Activated T-helper 17 cell treated with anti-CD3 and anti-CD28 coated beads, Interleukin-2, amount 50 U/mL, for 72 hours (primary cell): ENCODE measurements at regions not wholly inside any gene's neighbourhood (a gene's known extent, or its start where the extent isn't known, plus 50 kb on each side); places are given as distances from the start of the nearest gene placed in this dataset.
"Not testable (repeated sequence)": the region's sequence is repeated elsewhere in the genome, so short reads cannot be mapped to it uniquely, and the experiment has no call there.

Experiments
- ATAC-seq: fragments of 150-1000 bp; cut with Tn5 transposase; replicated peaks from 2 replicates; pipeline ENCODE4 v1.10.0; 2021; ENCODE audit warnings: mild to moderate bottlenecking, moderate library complexity
- H3K27ac Mint-ChIP-seq: one replicate; pipeline ENCODE4 v1.8.0; 2022; ENCODE audit warnings: mixed read lengths
- H3K27me3 Mint-ChIP-seq: one replicate; pipeline ENCODE4 v1.8.0; 2022; ENCODE audit warnings: mixed read lengths
- H3K36me3 Mint-ChIP-seq: one replicate; pipeline ENCODE4 v1.8.0; 2022; ENCODE audit warnings: low read depth, mild to moderate bottlenecking, mixed read lengths
- H3K4me1 Mint-ChIP-seq: one replicate; pipeline ENCODE4 v1.8.0; 2022; ENCODE audit warnings: mixed read lengths
- H3K4me3 Mint-ChIP-seq: one replicate; pipeline ENCODE4 v1.8.0; 2022; ENCODE audit warnings: mild to moderate bottlenecking, mixed read lengths
- H3K9me3 Mint-ChIP-seq: one replicate; pipeline ENCODE4 v1.8.0; 2022; ENCODE audit warnings: mixed read lengths

DNA sequence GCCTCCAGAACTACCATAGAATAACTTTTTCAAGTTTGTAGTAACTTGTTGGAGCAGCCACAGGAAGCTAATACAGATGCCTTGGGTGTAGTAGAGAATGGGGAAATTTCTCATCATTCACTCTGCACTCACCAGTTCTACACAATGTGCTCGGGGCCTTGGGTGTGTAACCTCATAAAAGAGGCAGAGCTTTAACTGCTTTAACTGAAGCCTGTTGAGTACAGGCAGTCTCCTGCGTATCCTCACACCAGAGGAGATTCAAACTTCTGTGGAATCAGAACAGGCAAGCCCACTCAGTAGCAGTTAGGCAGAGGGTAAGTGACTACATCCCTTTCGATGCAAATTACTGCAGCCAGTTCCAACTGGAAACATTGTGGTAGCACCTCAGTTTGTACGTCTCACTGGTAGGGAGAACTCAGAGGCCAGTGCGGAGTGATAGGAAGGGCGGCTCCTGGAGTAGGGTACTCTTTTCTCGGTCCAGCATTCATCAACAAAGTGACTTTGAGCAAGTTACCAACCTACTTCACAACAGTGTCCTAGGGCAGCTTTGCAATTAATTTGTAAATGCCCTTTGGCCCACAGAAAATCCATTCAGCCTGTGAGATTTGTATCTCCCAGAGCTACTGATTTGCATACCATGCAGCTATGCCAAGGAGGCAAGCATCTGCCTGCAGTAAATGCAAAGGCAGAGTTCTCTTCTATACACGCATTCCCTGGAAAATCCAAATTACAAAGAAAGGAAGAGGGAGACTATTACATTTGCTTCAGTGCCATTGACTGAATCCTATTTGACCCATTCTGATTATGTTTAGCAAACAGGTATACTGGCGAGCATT is 904.3 kb downstream of the DIAPH3 start:
- Mint-ChIP-seq H3K4me3 (no peak overlapping the region), H3K9me3 (no peaks in the 10 kb centered on the region), H3K27ac (no peak overlapping the region), H3K27me3 (peaks cover 12% of the 10 kb centered on the region), H3K36me3 (no peaks in the 10 kb centered on the region), H3K4me1 (no peaks in the 10 kb centered on the region)
- no peak for ATAC-seq

DNA sequence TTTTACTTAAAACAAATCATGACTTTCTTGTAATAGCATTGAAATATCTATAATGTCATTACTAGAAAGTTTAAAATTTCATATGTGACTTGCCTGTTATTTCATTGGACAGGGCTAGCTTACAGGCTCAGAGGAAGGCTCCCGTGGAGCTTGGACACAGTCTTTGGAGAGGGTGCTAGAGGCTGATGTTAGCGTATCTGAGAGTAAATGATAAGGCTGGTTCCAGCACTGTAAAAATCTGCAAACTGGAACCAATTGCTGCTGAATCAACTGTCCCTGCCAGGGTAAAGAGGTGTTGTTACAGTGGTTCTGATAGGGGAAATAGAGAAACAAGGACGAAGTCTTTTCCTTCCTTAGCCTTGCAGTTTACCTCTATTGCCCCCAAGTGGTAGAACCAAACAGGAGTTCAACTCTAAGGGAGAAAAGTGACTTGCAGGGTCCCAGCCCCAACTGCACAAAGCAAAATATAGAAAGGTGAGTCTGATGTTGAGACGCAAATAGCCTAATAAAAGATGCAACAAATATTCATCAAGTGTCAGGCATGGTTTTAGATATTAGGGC is 901.7 kb downstream of the DIAPH3 start:
- H3K36me3 Mint-ChIP-seq, result no peaks in the 10 kb centered on the region

DNA sequence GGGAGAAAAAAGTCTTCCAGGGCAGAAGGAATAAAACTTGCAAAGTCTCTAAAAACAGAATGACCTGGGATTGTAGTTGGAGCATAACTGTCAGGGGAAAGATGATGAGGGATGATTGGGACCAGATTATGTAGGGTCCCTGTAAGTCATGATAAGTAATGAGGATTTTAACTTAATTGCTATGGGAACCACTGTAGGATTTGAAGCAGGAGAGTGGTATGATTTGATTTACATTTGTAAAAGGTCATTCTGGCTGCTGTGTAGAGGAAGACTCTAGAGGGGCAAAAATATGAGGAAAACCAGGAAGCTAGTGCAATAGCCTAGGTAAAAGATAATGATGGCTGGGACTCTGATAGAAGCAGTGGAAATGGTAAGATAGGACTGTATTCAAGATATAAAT is 900.2 kb downstream of the DIAPH3 start:
- Mint-ChIP-seq H3K27ac (no peak overlapping the region), H3K36me3 (no peaks in the 10 kb centered on the region), H3K4me1 (no peaks in the 10 kb centered on the region), H3K4me3 (no peak overlapping the region), H3K9me3 (no peaks in the 10 kb centered on the region), H3K27me3 (peaks cover 13% of the 10 kb centered on the region)
- ATAC-seq, result no peak

More for the DNA sequence above, 901.7 kb downstream of the DIAPH3 start:
- H3K9me3 Mint-ChIP-seq, result no peaks in the 10 kb centered on the region
- H3K4me1 Mint-ChIP-seq, result no peaks in the 10 kb centered on the region
- H3K27me3 Mint-ChIP-seq, result peaks cover 14% of the 10 kb centered on the region
- no peak overlapping the region for H3K4me3 Mint-ChIP-seq
- no peak for ATAC-seq
- no peak overlapping the region for H3K27ac Mint-ChIP-seq

DNA sequence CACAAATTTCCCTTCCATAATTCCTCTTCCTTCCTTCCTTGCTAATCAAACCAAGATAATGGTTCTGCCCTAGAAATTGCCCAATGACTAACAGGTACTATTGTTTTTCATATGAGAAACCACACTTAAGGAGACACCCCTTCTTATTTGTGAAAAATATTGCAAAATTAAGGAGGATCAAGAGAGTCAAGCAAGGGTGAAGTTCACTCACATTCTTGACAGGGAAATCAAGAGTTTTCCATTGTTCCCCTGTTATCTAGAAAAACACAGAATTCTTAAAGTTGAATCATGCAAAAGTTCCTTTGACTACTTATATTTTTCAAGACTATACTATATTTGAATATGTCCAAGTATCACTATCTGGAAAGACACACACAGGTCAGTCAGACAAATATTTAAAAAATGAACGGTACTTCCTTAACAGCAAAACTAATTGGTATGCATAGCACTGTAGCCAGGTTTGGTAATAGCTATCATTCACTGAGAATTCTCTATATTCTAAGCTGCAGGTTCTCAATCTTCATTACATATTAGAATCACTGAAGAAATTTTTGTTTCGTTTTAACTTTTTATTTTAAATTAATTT is 897.2 kb downstream of the DIAPH3 start:
- ATAC-seq, result no peak
- H3K27me3 Mint-ChIP-seq, result peaks cover 10% of the 10 kb centered on the region
- H3K4me1 Mint-ChIP-seq, result no peaks in the 10 kb centered on the region
- H3K27ac Mint-ChIP-seq, result no peak overlapping the region
- no peaks in the 10 kb centered on the region for H3K36me3 Mint-ChIP-seq
- H3K4me3 Mint-ChIP-seq, result no peak overlapping the region
- no peaks in the 10 kb centered on the region for H3K9me3 Mint-ChIP-seq

DNA sequence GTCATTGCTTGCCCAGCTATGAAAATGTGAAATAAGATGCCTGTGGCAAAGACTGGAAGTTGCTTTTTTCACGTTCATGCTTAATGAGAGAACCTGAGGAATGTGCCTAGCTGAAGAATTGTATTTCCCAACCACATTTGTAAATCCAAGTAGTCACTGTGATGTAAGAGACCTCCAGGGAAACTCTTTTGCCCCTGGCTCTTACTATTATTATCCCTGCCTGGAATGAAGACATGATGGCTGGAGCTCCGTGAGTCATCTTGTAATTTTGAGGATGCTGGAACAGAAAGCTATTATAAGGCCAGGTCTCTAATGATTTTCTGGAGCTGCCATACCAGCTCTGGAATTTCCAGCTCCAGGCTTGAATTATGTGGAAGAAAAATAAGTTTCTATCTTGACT is 894.3 kb downstream of the DIAPH3 start:
- Mint-ChIP-seq H3K27me3 (peaks cover 18% of the 10 kb centered on the region), H3K4me3 (no peak overlapping the region), H3K4me1 (no peaks in the 10 kb centered on the region), H3K36me3 (no peaks in the 10 kb centered on the region), H3K27ac (no peak overlapping the region), H3K9me3 (no peaks in the 10 kb centered on the region)
- ATAC-seq, result no peak

DNA sequence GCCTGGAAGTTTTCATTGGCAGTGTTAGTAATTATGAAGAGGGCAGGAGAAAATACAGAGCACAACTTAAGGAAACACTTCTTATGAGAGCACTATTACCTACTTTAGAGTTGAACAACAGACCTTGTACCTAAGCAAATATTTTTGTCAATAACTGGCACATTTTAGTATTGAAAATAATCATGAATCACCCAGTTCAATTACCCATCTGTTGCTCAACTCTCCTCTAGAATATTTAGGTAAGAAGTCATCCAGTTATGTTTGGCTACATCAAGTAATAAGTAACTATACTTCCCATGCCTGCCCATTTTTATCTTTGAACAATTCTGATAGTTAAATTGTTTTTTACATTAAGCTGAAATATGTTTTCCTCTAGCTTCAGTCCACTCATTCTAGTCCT is 893.4 kb downstream of the DIAPH3 start:
- Mint-ChIP-seq H3K27me3 (peaks cover 16% of the 10 kb centered on the region), H3K27ac (no peak overlapping the region), H3K9me3 (no peaks in the 10 kb centered on the region), H3K4me3 (no peak overlapping the region), H3K36me3 (no peaks in the 10 kb centered on the region), H3K4me1 (no peaks in the 10 kb centered on the region)
- ATAC-seq, result no peak

DNA sequence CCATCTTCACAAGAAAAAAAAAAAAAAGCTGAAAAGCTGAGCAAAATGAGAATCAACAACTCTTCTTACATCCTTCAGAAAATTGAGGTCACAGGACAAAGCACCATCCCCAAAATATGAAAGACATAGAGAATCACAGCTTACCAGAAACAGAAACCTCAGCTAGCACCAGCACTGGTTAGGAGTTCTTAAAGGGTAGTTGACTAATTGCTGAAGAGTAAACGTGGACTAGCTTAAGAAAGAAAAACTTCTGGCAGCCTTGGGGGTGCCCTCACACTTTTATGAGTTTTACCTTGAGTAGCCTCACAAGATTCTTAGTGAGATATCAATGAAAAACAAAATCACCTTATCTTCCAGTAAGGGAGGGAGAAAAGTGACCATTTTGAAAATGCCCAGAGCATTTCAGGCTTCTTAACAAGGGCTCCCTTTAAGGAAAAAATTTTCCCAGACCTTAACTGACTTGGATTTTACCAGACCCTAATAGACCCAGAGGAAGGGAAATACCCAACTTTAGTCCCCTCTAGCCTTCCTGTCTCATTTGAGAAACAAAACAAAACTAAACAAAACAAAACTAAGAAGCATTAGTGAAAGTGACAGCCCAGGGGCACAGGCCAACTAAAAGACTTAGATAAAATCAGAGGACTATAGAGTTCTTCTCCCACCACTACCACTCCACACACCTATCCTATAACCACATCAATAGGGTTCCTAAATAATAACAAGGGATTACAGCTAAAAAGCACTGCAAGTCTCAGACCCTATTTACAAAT is 888.6 kb downstream of the DIAPH3 start:
- ATAC-seq, result no peak
- Mint-ChIP-seq H3K27ac (no peak overlapping the region), H3K4me3 (no peak overlapping the region), H3K27me3 (peaks cover 22% of the 10 kb centered on the region), H3K9me3 (no peaks in the 10 kb centered on the region), H3K36me3 (no peaks in the 10 kb centered on the region), H3K4me1 (no peaks in the 10 kb centered on the region)

DNA sequence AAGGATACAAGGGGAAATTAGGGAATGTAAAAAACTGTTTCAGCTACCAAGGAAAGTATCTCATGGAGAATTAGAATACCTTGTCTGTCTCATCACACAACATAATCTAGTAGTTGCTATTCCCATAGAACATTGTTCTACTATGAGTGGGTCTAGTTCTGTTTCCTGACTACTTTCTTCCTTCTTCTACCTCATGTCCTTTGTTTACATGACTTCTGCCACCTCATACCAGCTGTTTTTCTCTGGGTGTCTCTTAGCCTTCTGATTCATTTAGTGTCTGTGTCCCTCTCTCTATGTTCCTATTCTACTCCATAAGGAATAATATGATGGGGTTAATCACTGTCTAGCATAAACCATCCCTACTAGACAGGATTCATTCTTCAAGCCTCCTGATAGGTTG is 887.3 kb downstream of the DIAPH3 start:
- no peaks in the 10 kb centered on the region for H3K36me3 Mint-ChIP-seq
- H3K4me1 Mint-ChIP-seq, result no peaks in the 10 kb centered on the region
- no peaks in the 10 kb centered on the region for H3K9me3 Mint-ChIP-seq
- H3K4me3 Mint-ChIP-seq, result no peak overlapping the region
- peaks cover 18% of the 10 kb centered on the region for H3K27me3 Mint-ChIP-seq
- H3K27ac Mint-ChIP-seq, result no peak overlapping the region
- no peak for ATAC-seq

DNA sequence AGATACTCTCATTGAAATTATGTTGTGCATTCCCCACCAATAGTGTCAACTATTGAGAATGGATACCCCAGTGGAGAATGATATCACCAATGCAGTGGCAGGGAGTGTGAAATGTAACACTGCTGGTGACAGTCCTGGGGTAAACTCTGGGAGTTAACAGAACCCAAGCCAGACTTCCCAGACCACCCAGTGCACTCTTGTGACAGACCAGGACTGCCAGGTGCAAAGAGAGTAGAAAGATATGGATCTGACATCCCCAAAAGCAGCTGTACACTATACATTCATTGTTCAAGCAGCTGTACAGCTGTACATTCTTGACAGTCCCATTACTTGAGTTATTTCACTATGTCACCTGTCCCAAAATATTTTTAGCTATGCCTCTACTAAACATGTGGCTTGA is 886.6 kb downstream of the DIAPH3 start:
- H3K9me3 Mint-ChIP-seq, result no peaks in the 10 kb centered on the region
- no peak overlapping the region for H3K4me3 Mint-ChIP-seq
- H3K4me1 Mint-ChIP-seq, result no peaks in the 10 kb centered on the region
- H3K27me3 Mint-ChIP-seq, result peaks cover 16% of the 10 kb centered on the region
- no peak for ATAC-seq
- H3K36me3 Mint-ChIP-seq, result no peaks in the 10 kb centered on the region
- no peak overlapping the region for H3K27ac Mint-ChIP-seq

DNA sequence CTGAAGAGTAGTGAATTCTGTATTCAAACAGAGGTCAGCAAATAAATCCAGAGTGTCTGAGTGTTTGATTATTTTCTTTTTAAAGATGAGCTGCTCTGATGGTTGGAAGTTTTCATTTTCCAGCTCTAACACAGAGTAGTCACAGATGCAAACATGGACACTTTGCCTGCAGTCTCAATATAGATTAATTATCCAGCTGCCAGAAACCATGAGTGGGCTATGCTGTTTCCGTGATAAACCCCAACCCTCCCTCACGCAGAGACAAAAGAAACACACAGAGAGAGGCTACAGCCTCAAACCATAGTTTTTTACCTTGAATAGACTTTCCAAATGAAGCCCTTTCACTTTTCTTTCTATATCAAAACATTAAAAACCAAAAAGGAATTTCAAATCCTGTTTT is 884.7 kb downstream of the DIAPH3 start:
- no peaks in the 10 kb centered on the region for H3K4me1 Mint-ChIP-seq
- no peak for ATAC-seq
- H3K36me3 Mint-ChIP-seq, result no peaks in the 10 kb centered on the region
- H3K4me3 Mint-ChIP-seq, result no peak overlapping the region
- peaks cover 11% of the 10 kb centered on the region for H3K27me3 Mint-ChIP-seq
- no peak overlapping the region for H3K27ac Mint-ChIP-seq
- no peaks in the 10 kb centered on the region for H3K9me3 Mint-ChIP-seq

DNA sequence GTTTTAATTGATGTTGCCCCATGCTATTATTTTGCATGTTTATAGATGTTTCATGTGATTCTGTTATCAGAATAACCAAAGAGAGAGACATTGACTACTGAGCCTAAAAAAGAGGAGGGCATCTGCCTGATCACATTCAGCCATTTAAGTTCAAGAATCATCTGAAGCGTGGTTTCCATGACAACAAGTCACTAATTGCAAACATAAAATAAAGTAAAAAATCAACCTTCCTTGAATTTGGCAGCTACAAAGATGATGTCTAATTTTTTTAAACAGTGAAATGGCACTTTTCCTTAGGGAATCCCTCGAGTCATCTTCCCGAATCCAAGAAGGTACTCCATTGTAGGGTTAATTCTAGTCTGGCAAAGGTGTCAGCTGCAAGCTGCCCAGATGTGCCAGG is 884.2 kb downstream of the DIAPH3 start:
- no peak for ATAC-seq
- H3K4me1 Mint-ChIP-seq, result no peaks in the 10 kb centered on the region
- H3K36me3 Mint-ChIP-seq, result no peaks in the 10 kb centered on the region
- H3K4me3 Mint-ChIP-seq, result no peak overlapping the region
- no peaks in the 10 kb centered on the region for H3K9me3 Mint-ChIP-seq
- no peak overlapping the region for H3K27ac Mint-ChIP-seq
- peaks cover 16% of the 10 kb centered on the region for H3K27me3 Mint-ChIP-seq

DNA sequence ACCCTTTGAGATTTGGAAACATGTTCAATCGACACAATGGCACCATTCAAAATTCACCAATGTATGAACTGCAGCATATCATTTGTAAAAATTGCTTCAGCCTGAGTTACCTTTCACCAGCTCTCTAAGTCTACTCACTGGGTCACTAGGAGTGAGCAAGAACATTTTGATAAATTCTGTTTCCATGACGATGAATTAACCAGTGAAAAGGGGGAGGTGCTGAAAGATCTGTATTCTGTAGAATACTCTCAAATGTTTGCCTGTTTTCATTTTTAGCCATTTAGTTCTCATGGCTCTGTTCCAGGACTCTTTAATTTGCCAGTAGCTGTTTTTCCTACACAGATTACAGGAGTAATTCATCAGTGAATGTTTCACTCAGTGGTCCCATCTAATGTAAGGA is 883.4 kb downstream of the DIAPH3 start:
- Mint-ChIP-seq H3K9me3 (no peaks in the 10 kb centered on the region), H3K4me1 (no peaks in the 10 kb centered on the region), H3K4me3 (no peak overlapping the region), H3K27ac (no peak overlapping the region), H3K27me3 (peaks cover 16% of the 10 kb centered on the region), H3K36me3 (no peaks in the 10 kb centered on the region)
- no peak for ATAC-seq

DNA sequence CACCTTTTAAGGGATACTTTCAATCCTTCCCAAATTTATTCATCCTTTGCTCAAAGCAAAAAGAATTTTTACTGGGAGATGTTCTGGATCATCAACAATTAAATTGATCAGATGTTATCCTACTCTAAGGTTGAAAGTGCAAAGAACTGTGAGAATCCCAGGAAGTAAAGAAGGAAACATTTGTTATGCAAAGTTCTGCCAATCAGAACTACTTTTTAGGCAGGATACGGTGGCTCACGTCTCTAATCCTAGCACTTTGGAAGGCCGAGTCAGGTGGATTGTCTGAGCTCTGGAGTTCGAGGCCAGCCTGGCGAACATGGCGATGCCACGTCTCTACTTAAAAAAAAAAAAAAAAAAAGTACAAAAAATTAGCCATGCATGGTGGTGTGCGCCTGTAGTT is 882.3 kb downstream of the DIAPH3 start:
- H3K27me3 Mint-ChIP-seq, result peaks cover 9% of the 10 kb centered on the region
- no peaks in the 10 kb centered on the region for H3K4me1 Mint-ChIP-seq

DNA sequence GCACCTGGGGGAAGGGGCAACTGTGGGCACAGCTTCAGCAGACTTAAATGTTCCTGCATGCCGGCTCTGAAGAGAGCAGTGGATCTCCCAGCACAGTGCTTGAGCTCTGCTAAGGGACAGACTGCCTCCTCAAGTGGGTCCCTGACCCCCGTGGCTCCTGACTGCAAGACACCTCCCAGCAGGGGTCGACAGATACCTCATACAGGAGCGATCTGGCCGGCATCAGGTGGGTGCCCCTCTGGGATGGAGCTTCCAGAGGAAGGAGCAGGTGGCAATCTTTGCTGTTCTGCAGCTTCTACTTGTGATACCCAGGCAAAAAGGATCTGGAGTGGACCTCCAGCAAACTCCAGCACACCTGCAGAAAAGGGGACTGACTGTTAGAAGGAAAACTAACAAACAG is 871.5 kb downstream of the DIAPH3 start:
- H3K36me3 Mint-ChIP-seq, H3K4me3 Mint-ChIP-seq, H3K27me3 Mint-ChIP-seq, H3K27ac Mint-ChIP-seq, ATAC-seq, H3K9me3 Mint-ChIP-seq, H3K4me1 Mint-ChIP-seq: not testable (repeated sequence)

More for the DNA sequence above, 882.3 kb downstream of the DIAPH3 start:
- no peaks in the 10 kb centered on the region for H3K36me3 Mint-ChIP-seq
- no peaks in the 10 kb centered on the region for H3K9me3 Mint-ChIP-seq
- H3K27ac Mint-ChIP-seq, result no peak overlapping the region
- no peak overlapping the region for H3K4me3 Mint-ChIP-seq
- no peak for ATAC-seq

DNA sequence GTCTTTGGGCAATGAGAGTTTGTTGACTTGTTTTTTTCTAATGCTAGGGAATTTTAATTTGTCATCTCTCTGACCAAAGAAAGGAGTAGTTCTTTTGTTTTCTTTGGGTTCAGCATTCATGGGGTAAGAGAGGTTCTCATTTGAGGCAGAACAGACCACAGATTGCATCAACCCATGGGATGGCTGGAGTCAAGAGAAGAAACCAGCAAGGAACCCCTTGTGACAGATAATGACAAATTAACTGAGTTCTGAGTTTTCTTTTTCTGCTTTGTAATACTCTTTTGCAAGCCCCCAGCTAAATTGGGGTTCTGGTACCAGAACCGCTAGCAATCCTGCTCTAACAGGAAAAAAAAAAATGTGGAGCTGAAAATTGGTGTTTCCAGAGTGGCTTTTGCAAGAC is 864.1 kb downstream of the DIAPH3 start:
- Mint-ChIP-seq H3K27ac (no peak overlapping the region), H3K9me3 (no peaks in the 10 kb centered on the region)

More for the DNA sequence above, 864.1 kb downstream of the DIAPH3 start:
- no peaks in the 10 kb centered on the region for H3K36me3 Mint-ChIP-seq
- no peaks in the 10 kb centered on the region for H3K4me1 Mint-ChIP-seq
- no peaks in the 10 kb centered on the region for H3K27me3 Mint-ChIP-seq
- H3K4me3 Mint-ChIP-seq, result no peak overlapping the region
- no peak for ATAC-seq
